Amniotic epithelial cell (primary cell): ENCODE measurements at regions not wholly inside any gene's neighbourhood (a gene's known extent, or its start where the extent isn't known, plus 50 kb on each side); places are given as distances from the start of the nearest gene placed in this dataset.

ENCODE experiments used
- DNase-seq: peaks from one replicate; pipeline ENCODE4 v3.0.0-alpha.2; 2010; ENCODE audit warnings: low read depth

DNA sequence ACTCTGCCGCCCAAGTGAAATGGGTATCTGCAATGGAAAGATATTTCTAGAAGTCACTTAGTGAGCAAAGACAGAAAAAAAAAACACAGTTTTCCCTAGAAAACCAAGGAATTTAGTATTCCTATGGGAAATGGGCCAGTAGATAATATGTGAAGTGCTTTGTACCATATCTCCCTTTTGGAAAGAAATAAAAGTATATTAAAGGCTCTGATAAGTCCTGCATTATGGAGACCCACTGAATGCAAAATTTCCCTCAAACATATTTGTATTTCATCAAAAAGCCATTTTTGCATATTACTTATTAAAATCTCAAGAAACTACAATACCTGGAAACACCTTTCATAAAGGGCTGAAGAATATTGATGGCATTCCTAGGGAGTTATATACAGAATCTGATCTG, 51.6 kb upstream of the DYNLRB2 start:
- no peak for DNase-seq

DNA sequence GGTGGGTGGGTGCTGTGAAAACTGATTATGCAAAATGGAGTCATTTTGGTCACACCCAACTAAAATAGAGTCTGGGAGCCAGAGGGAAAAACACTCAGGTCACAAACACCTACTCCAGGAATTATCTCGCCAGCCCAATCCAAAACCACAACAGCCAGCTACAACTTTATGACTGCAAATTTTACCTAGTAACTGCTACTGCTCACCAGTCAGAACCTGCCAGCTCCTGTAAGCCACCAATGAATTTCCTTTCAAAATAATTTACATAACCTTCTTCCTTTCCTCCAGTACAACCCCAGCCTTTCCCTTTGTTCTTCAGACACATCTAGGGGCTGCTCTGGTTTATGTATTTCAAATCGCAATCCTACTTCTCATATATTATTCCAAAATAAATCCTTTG, 52.6 kb upstream of the DYNLRB2 start:
- no peak for DNase-seq

DNA sequence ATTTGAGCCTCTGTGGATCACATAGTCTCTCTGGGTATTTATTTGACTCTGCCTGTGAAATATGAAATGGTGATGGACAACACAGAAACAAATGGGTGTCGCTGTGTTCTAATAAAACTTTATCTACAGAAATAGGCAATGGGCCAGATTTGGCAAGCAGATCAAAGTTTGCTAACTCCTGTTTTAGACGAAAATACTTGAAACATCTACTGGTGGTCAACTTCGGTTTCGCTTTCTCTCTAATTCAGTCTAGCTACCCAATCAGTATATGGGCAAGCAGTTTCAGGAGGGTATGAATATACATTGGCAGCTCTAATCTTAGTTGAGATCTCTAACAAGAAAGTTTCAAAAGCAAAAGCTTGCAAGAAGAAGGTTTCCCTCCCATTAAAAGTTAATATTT, 60.1 kb upstream of the DYNLRB2 start:
- no peak for DNase-seq

DNA sequence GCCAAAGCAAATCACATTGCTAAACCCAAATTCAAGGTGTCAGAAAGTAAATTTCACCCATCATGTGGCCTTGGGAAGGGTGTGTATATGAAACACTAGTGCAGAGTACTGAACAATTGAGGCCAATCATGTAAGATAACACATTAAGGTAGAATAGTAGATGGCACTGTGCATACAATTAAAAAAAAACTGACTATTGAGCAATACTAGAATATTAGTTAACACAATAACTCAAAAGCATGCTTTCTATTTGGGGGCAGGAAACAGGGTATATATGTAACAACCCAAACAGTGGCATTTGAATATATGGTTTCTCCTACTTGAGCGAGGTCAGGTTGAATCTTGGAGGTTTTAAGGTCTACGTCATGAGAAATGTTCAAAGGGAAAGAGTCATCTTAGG, 63.0 kb upstream of the DYNLRB2 start:
- no peak for DNase-seq

DNA sequence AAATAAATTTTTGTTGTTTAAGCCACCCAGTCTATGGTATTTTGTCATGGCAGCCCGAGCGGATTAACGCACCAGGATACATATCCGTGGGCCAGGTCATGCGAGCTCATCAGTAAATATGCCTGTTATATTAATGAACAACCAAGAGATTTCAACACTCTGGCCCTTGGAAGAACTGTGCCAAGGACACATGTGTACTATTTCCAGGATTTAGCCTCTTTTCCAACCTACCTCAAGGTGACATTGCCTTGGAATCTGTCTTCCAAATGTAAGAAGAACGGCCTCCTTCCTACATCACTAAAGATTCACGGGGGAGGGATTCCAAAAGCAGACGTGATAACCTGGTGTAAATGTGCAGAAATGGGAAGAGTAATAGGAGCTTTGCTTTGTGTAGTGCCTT, 72.8 kb upstream of the DYNLRB2 start:
- DNase-seq = no peak

DNA sequence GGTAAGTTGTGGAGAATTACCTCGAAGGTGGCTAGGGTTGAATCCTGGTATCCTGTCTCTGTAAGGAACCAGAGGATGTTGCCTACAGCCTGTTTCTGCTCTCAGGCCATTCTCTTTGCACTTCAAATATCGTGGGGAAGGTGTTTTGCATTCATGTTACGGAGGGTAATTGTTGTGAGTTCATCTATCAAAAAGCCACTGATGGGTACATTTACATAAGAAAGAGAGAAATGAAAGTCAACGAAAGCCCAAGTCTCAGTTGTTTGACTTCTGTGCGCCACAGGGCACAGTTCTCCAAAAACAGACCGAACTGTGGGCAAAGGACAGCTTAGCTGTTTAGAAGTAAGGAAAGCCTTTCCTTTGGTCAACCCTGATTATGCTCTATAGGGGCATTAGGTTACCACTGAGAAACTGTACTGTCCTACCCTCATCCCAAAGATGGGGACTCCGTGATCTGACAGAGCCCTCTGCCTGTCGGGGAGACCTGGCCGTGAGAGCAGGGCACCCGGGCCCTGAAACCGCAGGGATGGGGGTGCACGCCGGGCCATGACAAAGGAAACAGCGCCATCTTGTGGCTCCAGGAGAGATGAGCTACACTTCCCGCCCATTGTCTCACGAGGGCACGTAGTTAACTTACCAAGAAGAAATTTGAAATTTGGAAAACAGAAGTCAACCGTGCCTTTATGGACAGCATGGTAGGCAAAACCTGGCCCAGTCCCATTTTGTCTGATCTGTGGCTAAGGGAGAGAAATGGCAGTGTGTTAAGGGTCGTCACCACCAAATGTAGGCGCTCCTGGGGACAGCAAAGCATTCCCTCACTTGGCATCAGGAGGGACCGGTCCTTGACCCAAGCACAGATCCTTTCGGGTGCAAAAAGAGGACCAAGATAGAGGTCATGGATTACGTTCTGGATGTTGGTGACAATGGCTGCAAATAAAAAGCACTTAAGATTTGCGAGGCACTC, 74.5 kb upstream of the DYNLRB2 start:
- DNase-seq = peak; percentile 15

DNA sequence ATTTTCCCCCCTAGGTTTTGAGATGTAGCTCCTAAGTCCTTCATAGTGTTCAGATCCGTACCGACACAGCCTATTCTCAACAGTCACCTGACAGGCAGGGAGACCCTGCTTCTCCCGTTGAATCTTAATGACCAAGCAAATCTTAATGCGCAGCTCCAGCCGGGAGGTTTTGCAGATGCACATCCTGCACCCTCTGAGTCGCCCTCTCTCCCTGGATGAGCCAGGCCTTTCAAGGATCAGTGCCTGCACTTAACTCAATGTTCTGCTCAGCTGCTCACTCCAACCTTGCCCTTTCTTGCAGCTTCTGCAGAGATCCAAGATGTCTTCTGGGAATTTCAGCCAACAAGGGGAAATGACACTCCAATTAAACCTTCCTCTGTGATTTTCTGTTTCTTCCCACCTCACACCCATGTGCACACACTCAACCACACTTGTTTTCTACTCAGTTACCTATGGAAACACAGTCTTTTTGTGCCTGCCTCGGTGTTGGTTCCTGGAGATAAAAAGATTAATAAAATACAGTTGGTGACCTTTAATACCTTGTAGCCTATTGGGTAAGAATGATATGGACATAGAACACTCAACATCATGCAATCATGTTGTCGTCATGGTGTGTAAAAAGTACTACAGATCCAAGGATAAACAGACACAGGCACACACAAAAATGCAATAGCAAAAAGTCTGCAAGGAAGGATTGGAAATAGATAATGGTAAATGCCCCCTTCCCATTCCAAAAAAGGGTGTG, 76.9 kb upstream of the DYNLRB2 start:
- DNase-seq = no peak

DNA sequence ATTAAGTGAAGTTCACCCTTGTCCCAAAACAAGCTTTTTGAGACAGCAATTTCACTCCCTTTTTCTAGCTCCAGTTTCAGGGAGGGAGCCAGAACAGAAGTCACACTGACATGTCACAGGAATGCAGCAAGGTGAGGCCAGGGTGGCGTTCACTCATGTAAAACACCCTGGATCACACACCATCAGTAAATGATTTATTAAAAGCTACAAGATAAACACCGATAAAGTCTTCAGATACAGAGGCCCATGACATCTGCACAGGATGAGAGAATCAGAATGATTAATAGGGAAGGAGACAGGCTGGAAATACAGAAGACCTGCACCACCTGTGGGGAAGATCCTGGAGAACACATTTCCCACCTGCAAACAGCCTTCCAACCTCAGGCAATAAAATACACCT, 77.5 kb upstream of the DYNLRB2 start:
- DNase-seq = no peak

DNA sequence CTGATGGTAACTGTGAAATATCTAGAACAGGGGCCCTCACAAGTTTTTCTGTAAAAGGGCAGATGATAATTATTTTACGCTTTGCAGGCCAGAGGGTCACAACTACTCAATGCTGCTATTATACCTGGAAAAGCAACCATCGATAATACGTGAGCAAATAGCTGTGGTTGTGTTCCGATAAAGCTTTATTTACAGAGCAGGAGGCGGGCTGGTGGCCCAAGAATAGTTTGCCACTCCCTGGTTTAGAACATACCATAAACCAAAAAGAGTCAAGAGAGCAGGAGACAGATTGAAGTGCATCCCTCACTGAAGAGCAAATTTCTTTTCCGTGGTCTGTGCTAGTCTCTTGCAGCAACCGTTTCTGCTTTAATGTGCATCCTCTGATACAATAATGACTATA, 77.9 kb upstream of the DYNLRB2 start:
- no peak for DNase-seq

DNA sequence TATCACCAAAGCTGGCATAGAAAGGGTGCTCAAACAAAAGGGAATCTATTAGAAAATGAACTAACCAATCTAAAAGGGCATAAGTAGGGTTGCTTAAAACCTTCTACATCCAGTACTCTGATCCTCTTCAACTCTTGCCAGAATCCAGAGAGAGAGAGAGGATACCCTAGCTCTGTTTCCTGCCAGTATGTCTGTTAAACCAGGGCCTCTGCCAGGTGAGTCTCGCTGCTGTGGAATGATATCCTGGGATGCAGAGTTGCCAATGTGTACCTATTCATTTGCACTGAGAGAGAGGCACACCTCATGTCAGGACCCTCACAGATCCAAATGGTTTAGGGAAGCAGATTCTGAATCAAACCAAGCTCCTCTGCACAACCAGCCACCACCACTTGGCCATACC, 79.8 kb upstream of the DYNLRB2 start:
- no peak for DNase-seq

DNA sequence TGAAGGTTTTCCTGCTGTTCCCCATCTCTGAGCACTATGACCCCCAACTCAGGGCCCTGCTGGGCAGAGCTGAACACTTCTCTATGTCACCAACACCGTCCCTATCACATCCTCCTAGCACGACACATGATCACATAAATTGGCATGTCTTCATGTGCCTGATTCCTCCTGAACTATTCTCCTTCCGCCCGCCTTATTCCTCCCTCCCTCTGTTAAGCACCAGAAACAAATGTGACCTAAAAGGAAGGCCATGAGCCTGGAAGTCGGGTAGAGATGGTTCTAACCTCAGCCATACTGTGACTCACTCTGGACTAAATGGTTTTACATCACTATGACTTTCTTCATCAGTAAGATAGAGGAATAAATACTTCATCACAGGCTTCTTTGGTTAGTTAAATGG, 80.8 kb upstream of the DYNLRB2 start:
- no peak for DNase-seq

DNA sequence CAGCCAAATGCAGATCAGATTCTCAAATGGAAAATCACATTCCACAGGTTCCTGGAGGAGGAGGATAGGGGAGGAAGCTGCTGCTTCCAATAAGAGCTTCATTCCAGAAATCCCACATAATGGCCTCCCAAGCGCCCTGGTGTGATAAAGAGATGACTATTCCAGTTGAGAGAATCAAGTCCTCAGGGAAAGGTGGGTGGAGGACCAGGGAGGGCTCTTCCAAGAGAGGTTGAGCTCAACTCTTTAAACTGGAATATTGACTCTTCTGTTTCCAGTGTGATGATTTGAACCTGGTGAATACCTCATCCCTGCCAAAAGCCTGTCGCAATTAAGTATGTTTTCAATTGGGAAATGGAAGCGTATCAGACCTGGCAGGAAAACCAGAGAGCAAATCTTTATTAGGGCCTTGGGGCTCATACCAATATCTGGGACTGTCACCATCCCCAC, 81.4 kb upstream of the DYNLRB2 start:
- no peak for DNase-seq

DNA sequence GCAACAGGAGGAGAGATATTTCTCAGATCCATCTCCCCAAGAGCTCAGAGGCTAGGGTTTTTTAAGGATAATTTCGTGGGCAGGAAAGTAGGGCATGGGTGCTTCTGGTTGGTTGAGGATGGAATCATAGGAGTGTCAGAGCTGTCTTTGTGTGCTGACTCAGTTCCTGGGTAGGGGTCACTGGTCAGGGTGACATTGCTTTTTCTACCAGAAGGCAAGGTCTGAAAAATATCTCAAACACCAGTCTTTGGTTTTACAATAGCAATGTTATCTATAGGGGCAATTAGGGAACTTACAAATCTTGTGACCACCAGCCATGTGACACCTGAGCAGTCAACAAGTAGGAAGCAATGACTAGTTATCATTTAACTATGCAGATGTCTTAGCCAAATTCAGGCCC, 82.9 kb upstream of the DYNLRB2 start:
- DNase-seq = no peak

DNA sequence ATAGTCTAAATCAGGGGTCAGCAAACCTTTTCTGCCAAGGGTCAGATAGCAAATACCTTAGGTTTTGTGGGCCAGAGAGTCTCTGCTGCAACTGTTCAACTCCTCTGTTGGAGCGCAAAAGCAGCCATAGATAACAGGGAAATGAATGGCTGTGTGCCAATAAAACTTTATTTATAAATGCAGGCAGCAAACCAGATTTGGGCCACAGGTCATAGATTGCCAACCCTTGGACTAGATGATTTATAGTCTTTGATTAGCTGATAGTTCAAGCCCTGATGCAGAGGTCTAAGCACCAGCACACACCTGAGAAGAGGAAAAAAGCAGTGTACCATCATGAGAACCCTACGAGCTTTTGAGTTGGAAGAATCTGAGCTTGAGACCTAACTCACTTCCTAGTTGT, 86.0 kb upstream of the DYNLRB2 start:
- DNase-seq = no peak

DNA sequence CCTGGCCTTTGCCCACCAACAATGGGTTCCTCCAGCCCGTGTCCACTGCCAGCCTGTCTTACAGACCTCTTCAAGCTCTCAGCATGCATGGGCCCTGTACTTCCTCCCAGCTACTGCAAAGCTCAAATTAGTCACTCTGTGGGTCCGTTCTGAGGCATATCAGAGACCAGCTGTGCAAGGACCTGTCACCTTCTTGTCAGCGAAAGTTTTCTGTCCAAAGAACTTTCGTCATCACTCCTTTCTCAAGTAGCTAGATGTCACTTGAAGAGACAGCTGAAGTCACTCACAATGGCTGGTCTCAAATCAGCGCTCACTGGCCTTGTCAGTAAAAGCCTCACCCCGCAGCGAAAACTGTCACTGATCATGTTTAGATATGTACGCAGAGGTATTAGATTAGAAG, 91.4 kb upstream of the DYNLRB2 start:
- DNase-seq = no peak

DNA sequence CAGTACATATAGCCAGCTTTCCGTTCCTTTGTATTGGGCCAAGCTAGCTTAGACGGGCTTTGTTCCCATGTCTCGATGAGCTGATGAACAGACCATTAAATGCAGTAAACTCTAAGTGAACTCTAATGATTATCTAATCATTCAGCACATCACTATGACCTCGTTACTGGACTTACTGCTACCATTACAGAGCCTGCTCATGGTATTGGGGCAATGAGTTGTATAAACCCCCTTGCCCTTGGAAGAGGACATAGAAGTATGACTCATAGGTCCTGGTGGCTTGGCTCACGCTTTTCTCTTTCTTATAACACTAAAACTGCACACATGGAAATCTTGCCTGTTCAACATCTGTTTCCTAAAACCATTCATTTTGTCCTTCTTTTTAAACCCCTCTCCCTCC, 93.6 kb upstream of the DYNLRB2 start:
- no peak for DNase-seq

DNA sequence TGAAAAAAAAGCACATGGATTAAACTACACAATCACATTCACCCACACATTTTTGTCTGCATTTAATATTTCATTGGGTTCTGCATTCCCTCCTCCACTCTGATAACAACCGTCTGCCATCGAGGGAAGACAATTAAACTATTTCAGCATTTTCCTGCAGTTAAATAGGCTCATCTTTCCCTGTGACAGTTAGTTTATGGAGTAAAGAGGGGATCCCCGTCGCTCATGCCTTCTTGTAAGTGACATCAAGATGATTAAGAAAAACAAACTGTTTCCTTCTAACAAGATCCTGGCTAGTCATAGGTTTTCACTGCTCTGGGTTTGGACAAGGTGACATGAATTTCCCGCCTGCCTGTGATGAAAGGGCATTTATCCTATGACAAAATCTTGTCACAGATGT, 98.0 kb upstream of the DYNLRB2 start:
- DNase-seq = no peak

DNA sequence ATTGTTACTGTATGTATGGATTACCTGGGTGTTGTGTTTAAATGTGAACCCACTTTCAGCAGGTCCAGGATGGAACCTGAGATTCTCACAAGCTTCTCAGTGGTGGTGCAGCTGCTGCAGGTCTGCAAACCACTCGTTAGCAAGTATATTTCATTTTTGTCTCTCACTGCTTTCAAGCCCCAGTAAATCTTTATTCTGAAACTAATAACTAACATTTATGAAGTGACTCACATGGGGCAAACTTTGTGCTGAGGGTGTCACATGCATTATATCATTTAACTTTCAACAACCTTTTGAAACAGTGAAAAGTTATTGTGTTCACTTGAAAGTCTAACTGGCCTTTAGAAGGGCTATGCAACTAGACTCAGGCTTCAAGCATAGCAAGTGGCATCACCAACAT, 98.9 kb upstream of the DYNLRB2 start:
- DNase-seq = no peak

DNA sequence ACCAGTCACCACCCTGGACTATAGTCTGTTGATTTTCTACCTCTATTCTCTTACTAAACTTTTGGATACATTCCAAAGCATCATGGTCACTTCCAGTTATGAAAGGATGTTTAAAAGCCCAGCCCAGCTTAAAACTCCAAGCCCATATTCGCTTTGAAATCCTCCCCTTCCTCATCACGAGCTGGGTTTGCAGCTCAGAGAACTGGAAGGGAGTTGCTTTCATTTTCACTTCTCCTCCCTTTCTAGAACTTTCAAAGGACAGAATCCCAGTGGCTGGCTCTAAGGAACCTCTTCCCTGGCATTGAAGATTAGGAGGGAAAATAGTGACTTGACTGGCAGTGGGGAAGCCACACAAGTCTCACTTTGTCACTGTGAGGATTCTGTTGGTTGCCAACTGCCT, 100.1 kb upstream of the DYNLRB2 start:
- no peak for DNase-seq

DNA sequence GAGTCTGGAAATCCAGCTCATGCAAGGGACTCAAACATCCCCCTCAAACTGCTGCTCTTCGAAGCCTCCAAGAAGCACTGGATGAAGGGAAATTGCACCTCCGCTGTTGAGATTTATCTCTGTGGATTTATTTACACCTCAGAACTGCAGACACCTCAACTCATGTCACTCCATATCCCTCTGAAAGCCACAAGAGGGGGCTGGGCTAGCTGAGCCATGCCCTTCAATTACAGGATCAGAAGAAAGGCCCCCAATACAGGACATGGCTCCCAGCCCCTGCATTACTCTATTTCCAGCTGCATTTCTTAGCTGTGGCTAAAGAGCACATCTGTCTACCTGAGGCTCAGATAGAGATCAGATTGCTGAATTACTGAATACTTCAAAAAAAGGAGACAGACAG, 103.1 kb upstream of the DYNLRB2 start:
- no peak for DNase-seq

DNA sequence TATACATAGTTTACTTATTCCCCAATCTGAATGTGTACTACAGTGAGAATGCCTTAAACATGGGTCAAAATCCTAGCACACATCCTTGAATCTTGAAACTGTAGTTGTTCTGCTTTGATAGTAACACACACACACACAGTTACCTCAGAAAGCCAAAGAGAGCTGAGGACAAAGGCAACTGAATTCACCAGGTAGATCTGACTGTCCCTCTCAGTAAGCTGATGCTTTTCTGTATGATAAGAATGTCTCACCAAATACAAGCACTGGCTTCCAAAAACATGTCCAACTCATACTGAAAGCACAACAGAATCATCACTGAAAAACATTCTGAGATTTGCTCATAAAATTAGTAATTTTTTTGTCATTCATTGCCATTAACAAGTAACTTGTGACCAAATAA, 104.3 kb upstream of the DYNLRB2 start:
- no peak for DNase-seq

DNA sequence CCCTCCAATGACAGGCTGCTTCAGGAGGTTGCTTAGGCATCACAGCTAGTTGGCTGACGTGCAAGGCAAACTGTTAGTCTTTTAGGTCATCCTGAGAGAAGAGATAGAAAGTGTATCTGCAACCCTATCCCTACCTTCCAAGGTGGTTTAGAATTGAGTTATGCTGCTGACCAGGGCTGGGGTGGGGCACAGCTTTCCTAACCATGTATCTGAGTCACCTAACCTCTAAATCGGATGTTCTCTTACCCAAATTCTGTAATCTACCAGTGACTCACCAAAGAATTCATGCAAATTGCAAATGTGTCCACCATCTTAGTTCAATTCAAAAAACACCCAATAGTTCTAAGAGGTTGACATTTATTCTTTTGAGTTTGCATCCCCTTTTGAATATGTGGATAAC, 107.2 kb upstream of the DYNLRB2 start:
- no peak for DNase-seq

DNA sequence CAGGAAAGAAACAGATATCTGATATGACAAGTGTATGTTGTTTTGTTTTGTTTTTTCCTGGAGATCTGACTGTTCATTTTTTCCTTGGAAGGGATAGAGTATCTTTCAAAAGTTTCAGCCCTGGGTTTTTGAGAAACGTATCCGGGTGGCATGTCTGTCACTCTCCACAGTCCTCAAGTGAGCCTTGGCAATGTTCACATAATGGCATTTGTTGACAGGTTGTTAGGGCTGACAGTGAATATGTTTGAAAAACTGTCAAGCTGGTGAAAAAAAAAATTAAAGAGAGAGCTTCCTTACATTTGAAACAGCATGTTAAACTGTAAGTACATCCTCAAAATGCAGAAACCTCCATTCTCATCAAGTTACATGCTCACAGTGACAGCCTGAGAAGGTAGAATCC, 113.0 kb upstream of the DYNLRB2 start:
- no peak for DNase-seq
